Mesenteric fat pad (tissue), 1 donor: ENCODE measurements at regions not wholly inside any gene's neighbourhood (a gene's known extent, or its start where the extent isn't known, plus 50 kb on each side); places are given as distances from the start of the nearest gene placed in this dataset.

Experiments used
- DNase-seq: peaks from one replicate; pipeline ENCODE4 v3.0.0-alpha.2; 2020; ENCODE audit warnings: low spot score
- donor health status: DM: yes; HTN: yes; CAD: no.

GRCh38 chr2:14304326-14304725, 328.2 kb upstream of the LRATD1 start:
- DNase-seq: no peak

DNA sequence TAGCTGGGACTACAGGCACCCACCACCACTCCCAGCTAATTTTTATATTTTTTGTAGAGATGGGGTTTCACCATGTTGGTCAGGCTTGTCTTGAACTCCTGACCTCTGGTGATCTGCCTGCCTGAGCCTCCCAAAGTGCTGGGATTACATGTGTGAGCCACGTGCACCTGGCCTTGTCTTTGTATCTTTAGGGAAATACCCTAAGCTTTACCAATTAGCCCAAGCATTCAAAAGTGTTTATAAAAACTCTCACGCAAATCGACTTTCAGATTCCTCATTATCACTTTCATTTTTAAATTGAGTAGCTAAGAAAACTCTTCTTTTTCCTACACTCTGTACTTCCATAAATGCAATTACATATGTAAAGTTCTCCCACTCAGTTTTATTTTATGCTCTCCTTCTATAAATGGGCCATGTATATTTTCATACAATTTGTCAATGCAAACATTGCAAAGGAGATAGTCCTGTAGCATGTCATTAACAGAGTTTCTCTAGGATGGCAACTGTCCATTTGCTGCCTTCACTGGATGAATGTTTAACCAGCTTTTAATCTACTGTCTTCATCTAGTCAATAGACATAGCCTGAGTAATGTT, 326.2 kb upstream of the LRATD1 start:
- no peak for DNase-seq

GRCh38 chr2:14313341-14313740, 319.2 kb upstream of the LRATD1 start:
- no peak for DNase-seq

DNA sequence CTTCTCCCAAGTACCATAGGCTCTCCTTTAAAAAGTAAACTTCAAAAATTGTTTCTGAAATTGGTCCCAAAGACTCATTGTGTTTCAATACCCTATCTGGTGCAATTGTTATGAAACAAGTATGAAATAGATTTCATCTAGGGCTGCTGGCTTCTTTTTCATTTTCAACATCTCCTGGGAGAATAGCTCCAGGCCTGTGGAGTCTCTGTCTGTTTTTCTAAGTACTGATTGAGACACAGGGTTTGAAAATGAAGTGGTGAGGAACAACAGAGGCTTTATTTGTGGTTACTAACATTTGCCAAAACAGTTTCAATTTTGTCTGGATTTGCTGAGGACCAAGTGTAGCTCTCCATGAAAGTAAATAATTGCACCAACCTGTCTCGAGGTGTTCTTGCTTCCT, 315.9 kb upstream of the LRATD1 start:
- DNase-seq: no peak

- no peak for DNase-seq
Measured at GRCh38 chr2:14321357-14321756, 311.2 kb upstream of the LRATD1 start.

- no peak for DNase-seq
Measured at GRCh38 chr2:14322306-14322705, 310.2 kb upstream of the LRATD1 start.

DNA sequence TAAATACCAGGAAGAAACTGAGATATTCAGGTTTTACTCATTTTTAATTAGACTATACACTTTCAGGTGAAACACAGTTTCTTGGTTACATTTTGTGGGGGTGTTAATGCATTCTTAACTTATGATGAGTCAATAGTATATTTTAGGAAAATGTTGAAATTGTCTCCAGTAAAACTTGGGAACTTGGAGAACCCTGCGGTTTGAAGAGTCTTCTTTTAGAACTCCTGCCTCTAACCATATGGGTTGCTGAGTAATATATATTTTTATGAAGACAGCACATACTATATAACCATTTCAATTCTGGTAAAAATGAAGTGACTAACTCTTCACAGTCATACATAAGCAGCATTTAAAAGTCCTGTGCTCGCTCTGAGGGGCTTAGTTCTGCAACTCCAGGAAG, 308.2 kb upstream of the LRATD1 start:
- no peak for DNase-seq

DNA sequence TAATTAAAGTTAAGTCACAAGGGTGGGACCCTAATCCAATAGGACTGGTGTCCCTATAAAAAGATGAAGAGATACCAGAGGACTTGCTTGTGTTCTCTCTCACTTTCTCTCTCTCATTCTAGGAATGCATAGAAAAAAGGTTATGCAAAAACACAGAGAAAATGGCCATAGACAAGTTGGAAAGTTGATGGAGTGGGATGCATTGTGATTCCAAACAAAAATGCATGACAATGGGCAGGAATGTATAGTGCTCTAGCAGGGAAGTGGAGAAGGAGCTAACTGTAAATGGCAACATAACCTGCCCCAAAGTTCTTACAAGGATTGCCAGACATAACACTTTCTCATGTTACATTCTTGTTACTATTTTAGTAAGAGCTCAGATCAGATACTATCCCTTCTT, 301.6 kb upstream of the LRATD1 start:
- DNase-seq: no peak

GRCh38 chr2:14336759-14337382, 295.6 kb upstream of the LRATD1 start:
- DNase-seq: no peak

DNA sequence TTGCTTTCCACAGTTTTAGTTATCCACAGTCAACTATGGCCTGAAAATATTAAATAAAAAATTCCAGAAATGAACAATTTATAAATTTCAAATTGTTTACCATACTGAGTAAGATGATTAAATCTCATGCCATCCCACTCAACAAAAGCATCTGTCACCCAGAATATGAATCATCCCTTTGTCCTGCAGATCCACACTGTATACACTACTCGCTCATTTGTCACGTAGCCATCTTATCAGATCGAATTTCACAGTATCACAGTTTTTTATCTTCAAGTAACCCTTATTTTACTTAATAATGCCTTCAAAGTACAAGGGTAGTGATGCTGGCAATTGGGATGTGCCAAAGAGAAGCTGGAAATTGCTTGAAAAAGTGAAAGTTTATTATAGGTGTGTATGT, 291.8 kb upstream of the LRATD1 start:
- no peak for DNase-seq

GRCh38 chr2:14342313-14342712, 290.2 kb upstream of the LRATD1 start:
- no peak for DNase-seq

DNA sequence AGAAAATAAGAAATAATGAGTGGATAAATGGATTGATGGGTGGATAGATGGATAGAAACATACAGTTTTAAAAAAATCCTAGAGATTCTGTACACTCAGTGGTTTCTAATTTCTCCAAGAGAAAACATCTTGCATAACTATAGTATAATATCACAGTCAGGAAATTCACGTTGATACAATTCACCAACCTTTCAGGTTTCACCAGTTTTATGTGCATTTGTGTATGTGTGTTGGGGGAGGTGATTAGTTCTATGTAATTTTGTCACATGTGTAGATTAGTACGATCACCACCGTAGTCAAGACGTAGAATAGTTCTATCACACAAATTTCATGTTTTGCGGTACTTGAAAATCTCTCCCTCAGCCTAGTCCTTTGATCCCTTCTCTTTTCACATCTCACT, 288.2 kb upstream of the LRATD1 start:
- DNase-seq: no peak

DNA sequence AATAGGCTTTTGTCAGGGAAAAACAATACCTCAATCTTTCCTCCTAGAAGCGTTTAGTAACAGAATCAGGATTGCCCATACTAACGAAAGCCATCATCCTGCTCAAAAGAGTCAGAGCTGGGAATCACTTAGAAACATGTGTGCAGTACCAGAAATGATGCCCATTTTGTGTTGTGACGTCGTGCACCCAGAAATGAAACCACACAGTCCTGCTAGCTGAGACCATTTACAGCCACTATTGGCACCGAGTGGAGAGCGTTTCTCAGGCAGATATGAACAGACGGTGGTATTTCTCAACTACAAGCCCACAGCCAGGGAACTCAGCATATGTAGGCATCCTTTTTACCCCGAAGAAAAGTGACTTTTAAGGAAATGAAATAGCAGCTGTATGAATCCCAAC, 284.3 kb upstream of the LRATD1 start:
- no peak for DNase-seq

DNA sequence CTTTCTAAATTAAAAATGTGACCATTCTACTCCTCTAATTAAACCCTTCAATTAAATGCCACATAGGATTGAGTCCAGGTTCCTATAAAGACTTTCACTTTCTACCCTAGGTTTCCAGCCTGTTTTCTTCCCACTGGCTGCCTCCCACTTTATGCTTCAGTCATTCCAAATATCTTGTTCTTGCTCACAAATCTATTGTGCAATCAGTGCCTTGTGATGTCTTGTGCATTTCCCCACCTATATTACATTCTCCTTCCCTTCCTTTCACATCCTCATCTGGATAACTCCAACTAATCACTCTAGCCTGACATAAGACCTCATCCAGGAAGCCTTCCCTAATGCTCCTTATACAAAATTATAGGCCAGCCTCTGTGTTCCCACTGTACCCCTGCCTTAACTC, 281.7 kb upstream of the LRATD1 start:
- no peak for DNase-seq

DNA sequence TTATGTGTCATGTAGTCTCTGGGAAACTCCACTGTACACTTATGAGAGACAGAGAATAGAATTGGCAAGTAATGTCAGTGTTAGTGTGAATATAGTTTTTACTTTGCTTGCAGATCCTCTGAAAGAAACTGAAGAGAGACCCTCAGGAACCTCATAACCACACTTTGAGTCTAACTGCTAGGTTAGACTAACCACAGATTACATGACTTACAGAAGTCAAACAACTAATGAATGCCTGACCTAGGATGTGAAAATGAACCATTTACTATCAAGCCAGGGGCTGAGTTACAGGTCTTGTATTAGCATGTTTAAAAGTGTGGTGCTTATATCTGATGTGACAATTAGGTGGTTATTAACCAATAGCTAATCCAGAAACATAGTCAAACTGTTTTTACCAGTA, 280.4 kb upstream of the LRATD1 start:
- no peak for DNase-seq

GRCh38 chr2:14354231-14354630, 278.3 kb upstream of the LRATD1 start:
- DNase-seq: no peak

DNA sequence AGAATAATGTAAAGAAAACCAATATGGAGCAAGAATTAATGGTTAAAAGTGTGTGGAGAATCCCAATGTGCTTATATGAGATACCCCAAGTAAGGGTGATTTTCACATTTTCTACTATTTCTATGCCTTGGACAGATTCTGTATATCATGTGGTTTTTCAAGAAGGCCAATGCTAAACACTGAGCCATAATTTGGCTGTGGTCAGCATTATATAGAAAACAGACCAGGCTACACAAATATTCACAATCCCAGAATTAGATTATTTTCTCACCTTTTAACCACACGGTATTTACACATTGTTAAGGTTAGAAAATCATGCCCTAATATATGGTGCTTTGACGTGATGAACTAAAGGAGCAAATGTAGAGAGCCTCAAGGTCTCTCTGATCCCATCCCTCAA, 277.4 kb upstream of the LRATD1 start:
- DNase-seq: no peak

GRCh38 chr2:14358339-14358738, 274.2 kb upstream of the LRATD1 start:
- DNase-seq: no peak

DNA sequence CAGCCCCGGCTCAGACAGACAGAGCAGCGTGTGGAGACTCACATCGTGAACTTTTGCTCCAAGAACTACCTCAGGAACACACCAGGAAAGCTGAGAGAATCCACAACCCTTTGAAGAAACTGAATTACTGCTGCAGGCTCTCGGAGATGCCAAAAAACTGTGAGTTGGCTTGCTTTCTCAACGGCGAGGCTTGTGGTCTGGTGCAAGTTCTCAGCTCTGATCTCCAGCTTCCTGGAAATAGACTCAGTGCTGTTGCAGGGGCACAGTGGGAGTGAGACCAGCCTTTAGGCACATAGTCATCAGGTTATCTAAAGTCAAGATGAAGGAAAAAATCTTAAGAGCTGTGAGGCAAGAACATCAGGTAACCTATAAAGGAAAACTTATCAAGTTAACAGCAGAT, 273.7 kb upstream of the LRATD1 start:
- no peak for DNase-seq

DNA sequence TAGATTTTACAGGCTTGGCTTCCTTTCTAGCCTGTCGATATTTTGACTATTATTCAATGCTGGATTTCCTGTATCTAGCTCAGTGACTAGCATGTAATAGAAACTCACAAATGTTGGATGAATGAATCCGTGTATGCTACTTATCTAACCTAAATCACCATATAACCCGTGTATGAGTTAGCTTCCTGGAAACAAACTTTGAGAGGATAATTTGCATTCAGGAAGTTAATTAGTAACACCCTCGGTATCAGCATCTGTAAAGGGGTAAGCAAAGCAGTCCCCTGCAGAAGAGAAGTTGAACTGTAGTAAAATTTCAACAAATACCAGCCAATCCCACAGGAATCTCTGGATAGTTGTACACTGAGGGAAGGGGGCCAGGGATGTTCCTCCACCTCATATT, 269.4 kb upstream of the LRATD1 start:
- DNase-seq: no peak

DNA sequence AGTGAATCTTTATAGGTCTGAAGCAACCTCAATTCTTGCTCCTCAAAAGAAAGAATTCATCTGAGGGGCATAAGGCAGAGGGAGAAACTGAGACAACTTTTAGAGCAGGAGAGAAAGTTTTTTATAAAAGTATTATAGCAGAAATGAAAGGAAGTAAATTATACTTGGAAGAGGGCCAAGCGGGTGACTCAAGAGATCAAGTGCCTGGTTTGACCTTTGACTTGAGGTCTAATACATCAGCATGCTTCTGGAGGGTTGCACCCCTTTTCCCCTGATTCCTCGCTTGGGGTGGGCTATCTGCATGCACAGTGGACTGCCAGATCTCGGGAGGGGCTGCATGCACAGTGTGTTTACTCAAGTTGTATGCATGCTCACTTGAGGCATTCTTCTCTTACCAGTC, 268.5 kb upstream of the LRATD1 start:
- DNase-seq: no peak

DNA sequence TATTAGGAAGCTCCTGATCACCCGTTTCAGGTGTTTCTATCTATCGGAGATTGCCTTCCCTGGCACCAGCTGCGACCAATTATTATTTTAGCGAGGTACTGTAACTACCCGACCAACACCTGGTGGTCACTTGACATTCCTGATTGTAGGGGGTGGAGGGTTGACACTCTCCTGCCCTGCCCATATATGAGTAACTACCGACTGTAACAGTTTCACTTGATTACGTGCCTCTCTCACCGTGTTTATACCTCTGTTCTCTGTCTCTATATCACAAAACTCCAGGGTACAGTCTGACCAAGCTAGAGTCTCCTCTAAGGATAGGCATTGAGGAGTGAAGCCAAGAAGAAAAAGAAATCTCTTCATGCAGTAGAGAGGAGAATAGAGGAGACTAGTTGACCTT, 268.0 kb upstream of the LRATD1 start:
- no peak for DNase-seq

- no peak for DNase-seq
Measured at GRCh38 chr2:14385043-14385442, 247.5 kb upstream of the LRATD1 start.

DNA sequence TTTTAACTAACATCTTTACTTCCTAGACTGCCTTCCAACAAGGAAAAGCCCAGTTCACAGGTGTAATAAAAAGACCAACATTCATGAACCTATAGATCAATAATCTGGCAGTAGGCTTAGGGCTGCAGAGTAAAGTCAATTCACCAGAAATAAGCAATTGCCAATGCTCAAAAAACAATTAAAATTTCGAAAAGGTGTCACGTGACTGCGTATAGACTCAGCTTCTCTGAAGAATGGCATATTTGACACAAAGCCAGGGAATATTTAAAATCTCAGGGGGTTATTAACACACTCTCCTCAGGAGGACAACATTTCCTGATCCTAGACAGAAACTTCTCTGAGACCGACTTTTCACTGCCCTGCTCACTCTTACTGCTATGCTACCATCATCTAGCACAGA, 245.2 kb upstream of the LRATD1 start:
- no peak for DNase-seq
